Uterus (tissue), 3 donors: ENCODE measurements at regions not wholly inside any gene's neighbourhood (a gene's known extent, or its start where the extent isn't known, plus 50 kb on each side); places are given as distances from the start of the nearest gene placed in this dataset.
"Not testable (repeated sequence)": the region's sequence is repeated elsewhere in the genome, so short reads cannot be mapped to it uniquely, and the experiment has no call there.

Experiments
- DNase-seq, 2 donors: peaks; one replicate each; pipeline ENCODE4 v3.0.0-alpha.2; 2019 to 2020
- H3K27ac ChIP-seq, 2 donors: fragments of 200-600 bp; sonication (generic); 1 replicate in 1 of 2; 2 replicates in 1 of 2; pipeline ENCODE4 v1.5.1; 2016 to 2018
- H3K27me3 ChIP-seq, 2 donors: fragments of 200-600 bp; sonication (generic); one replicate each; pipeline ENCODE4 v1.5.1; 2018 to 2019; ENCODE audit warnings: control low read depth in 1 of 2
- H3K36me3 ChIP-seq, 2 donors: fragments of 200-600 bp; sonication (generic); one replicate each; pipeline ENCODE4 v1.5.1; 2019; ENCODE audit warnings: control low read depth in 1 of 2
- H3K4me1 ChIP-seq, 2 donors: fragments of 200-600 bp; sonication (generic); one replicate each; pipeline ENCODE4 v1.5.1; 2018 to 2019; ENCODE audit warnings: control low read depth in 1 of 2
- H3K4me3 ChIP-seq, 2 donors: fragments of 200-600 bp; sonication (generic); 1 replicate in 1 of 2; 2 replicates in 1 of 2; pipeline ENCODE4 v1.5.1; 2018 to 2019; ENCODE audit warnings: mild to moderate bottlenecking in 1 of 2
- H3K9me3 ChIP-seq, 2 donors: fragments of 200-600 bp; sonication (generic); one replicate each; pipeline ENCODE4 v1.5.1; 2019; ENCODE audit warnings: control low read depth in 1 of 2
- CTCF ChIP-seq, 4 experiments: fragments of 200-600 bp in 2 of 4; fragments of 450-650 bp in 2 of 4; sonication (generic) in 2 of 4; IDR thresholded peaks; one replicate each; pipeline ENCODE4 v1.5.1; 2016 to 2019; ENCODE audit warnings: antibody characterized with exemption in 4 of 4, mild to moderate bottlenecking in 2 of 4, moderate library complexity in 1 of 4
- POLR2A ChIP-seq, 2 donors: fragments of 450-650 bp; IDR thresholded peaks; one replicate each; pipeline ENCODE4 v1.6.1; 2016; ENCODE audit warnings: antibody characterized with exemption in 2 of 2, mild to moderate bottlenecking in 1 of 2, moderate library complexity in 1 of 2
- intact Hi-C: fragments of 100-400 bp; cut with DNase I; formaldehyde crosslinking; loops from one replicate; pipeline ENCODE4 v1.15.1; 2023; ENCODE audit warnings: low total_unique reads
- donor health status: DM: yes; HTN: yes; CAD: no.

GRCh38 chr7:125934539-125934938 is 1004.9 kb upstream of the POT1 start:
- Histone ChIP-seq H3K36me3 (no peaks in the 10 kb centered on the region), H3K27ac (no peak overlapping the region), H3K9me3 (no peaks in the 10 kb centered on the region), H3K27me3 (no peaks in the 10 kb centered on the region), H3K4me3 (no peak overlapping the region), H3K4me1 (no peaks in the 10 kb centered on the region)
- intact Hi-C loops: no loop called here
- TF ChIP-seq POLR2A (IDR thresholded peaks at IDR 0.05): no peak
- DNase-seq: no peak

GRCh38 chr7:125930848-125931247 is 1001.2 kb upstream of the POT1 start:
- Histone ChIP-seq H3K27me3 (no peaks in the 10 kb centered on the region), H3K36me3 (no peaks in the 10 kb centered on the region), H3K4me3 (no peak overlapping the region), H3K27ac (no peak overlapping the region), H3K9me3 (no peaks in the 10 kb centered on the region), H3K4me1 (no peaks in the 10 kb centered on the region)
- intact Hi-C loops: no loop called here
- DNase-seq: no peak
- TF ChIP-seq POLR2A (IDR thresholded peaks at IDR 0.05): no peak
- TF ChIP-seq CTCF (IDR thresholded peaks at IDR 0.05): no peak

GRCh38 chr7:125927556-125927955 is 997.9 kb upstream of the POT1 start:
- Histone ChIP-seq H3K36me3 (no peaks in the 10 kb centered on the region), H3K9me3 (no peaks in the 10 kb centered on the region), H3K4me1 (no peaks in the 10 kb centered on the region), H3K27ac (no peak overlapping the region), H3K27me3 (no peaks in the 10 kb centered on the region), H3K4me3 (no peak overlapping the region)
- DNase-seq: no peak
- intact Hi-C loops: no loop called here
- TF ChIP-seq POLR2A (IDR thresholded peaks at IDR 0.05) (no peak), CTCF (IDR thresholded peaks at IDR 0.05) (no peak)

GRCh38 chr7:125926621-125927020 is 997.0 kb upstream of the POT1 start:
- H3K27me3 ChIP-seq: no peaks in the 10 kb centered on the region
- intact Hi-C loops: no loop called here
- TF ChIP-seq POLR2A (IDR thresholded peaks at IDR 0.05) (no peak), CTCF (IDR thresholded peaks at IDR 0.05) (no peak)

GRCh38 chr7:125924037-125924436 is 994.4 kb upstream of the POT1 start:
- intact Hi-C loops: no loop called here
- no peak for DNase-seq
- Histone ChIP-seq H3K27me3 (no peaks in the 10 kb centered on the region), H3K27ac (no peak overlapping the region), H3K4me1 (no peaks in the 10 kb centered on the region), H3K9me3 (no peaks in the 10 kb centered on the region), H3K4me3 (no peak overlapping the region), H3K36me3 (no peaks in the 10 kb centered on the region)
- TF ChIP-seq CTCF (IDR thresholded peaks at IDR 0.05): no peak
- TF ChIP-seq POLR2A (IDR thresholded peaks at IDR 0.05): no peak

More at GRCh38 chr7:125926621-125927020, 997.0 kb upstream of the POT1 start:
- no peaks in the 10 kb centered on the region for H3K4me1 ChIP-seq
- no peak overlapping the region for H3K4me3 ChIP-seq
- no peaks in the 10 kb centered on the region for H3K36me3 ChIP-seq
- no peaks in the 10 kb centered on the region for H3K9me3 ChIP-seq
- no peak overlapping the region for H3K27ac ChIP-seq
- DNase-seq: no peak

GRCh38 chr7:125915381-125915948 is 985.8 kb upstream of the POT1 start:
- H3K4me1 ChIP-seq, H3K9me3 ChIP-seq, H3K36me3 ChIP-seq, DNase-seq, H3K4me3 ChIP-seq, intact Hi-C loops, H3K27ac ChIP-seq, H3K27me3 ChIP-seq: not testable (repeated sequence)
